T follicular helper cell (primary cell): ENCODE measurements at regions not wholly inside any gene's neighbourhood (a gene's known extent, or its start where the extent isn't known, plus 50 kb on each side); places are given as distances from the start of the nearest gene placed in this dataset.

Experiments
- DNase-seq: peaks from one replicate; pipeline ENCODE4 v3.0.0-alpha.2; 2020; ENCODE audit warnings: low read depth

- DNase-seq = no peak
Observed at GRCh38 chr20:20938131-20938530, 168.0 kb downstream of the LINC00237 start.

GRCh38 chr20:20933142-20933958, 172.8 kb downstream of the LINC00237 start:
- DNase-seq = no peak

- DNase-seq = no peak
Observed at GRCh38 chr20:20932156-20932555, 174.0 kb downstream of the LINC00237 start.

GRCh38 chr20:20931632-20932031, 174.5 kb downstream of the LINC00237 start:
- no peak for DNase-seq

GRCh38 chr20:20931024-20931423, 175.1 kb downstream of the LINC00237 start:
- DNase-seq = no peak

GRCh38 chr20:20930500-20930899, 175.7 kb downstream of the LINC00237 start:
- no peak for DNase-seq

GRCh38 chr20:20929341-20929740, 176.8 kb downstream of the LINC00237 start:
- DNase-seq = no peak

- DNase-seq = no peak
Observed at GRCh38 chr20:20926222-20926905, 179.8 kb downstream of the LINC00237 start.

- DNase-seq = no peak
Observed at GRCh38 chr20:20920433-20920832, 185.7 kb downstream of the LINC00237 start.

GRCh38 chr20:20915844-20916243, 190.3 kb downstream of the LINC00237 start:
- DNase-seq = no peak

GRCh38 chr20:20904501-20904831, 192.0 kb upstream of the RALGAPA2 start:
- DNase-seq = no peak

- no peak for DNase-seq
Observed at GRCh38 chr20:20903773-20904500, 191.5 kb upstream of the RALGAPA2 start.

GRCh38 chr20:20897922-20898321, 185.5 kb upstream of the RALGAPA2 start:
- no peak for DNase-seq

- no peak for DNase-seq
Observed at GRCh38 chr20:20897145-20897544, 184.7 kb upstream of the RALGAPA2 start.

- DNase-seq = no peak
Observed at GRCh38 chr20:20896606-20897005, 184.2 kb upstream of the RALGAPA2 start.

- DNase-seq = no peak
Observed at GRCh38 chr20:20895537-20895936, 183.1 kb upstream of the RALGAPA2 start.

- DNase-seq = no peak
Observed at GRCh38 chr20:20894753-20895152, 182.3 kb upstream of the RALGAPA2 start.

- DNase-seq = no peak
Observed at GRCh38 chr20:20894280-20894679, 181.8 kb upstream of the RALGAPA2 start.

GRCh38 chr20:20892328-20892727, 179.9 kb upstream of the RALGAPA2 start:
- DNase-seq = no peak

GRCh38 chr20:20890751-20891150, 178.3 kb upstream of the RALGAPA2 start:
- no peak for DNase-seq

- no peak for DNase-seq
Observed at GRCh38 chr20:20888936-20889335, 176.5 kb upstream of the RALGAPA2 start.

GRCh38 chr20:20888266-20888656, 175.8 kb upstream of the RALGAPA2 start:
- DNase-seq = no peak
